ENCODE measurements at regions not wholly inside any gene's neighbourhood (a gene's known extent, or its start where the extent isn't known, plus 50 kb on each side); places are given as distances from the start of the nearest gene placed in this dataset.
"Not testable (repeated sequence)": the region's sequence is repeated elsewhere in the genome, so short reads cannot be mapped to it uniquely, and the experiment has no call there.

- DNase-seq, result no peak
These were observed 86.2 kb upstream of the FOXN2 start for GRCh38 chr2:48228345-48228684.

GRCh38 chr2:48229063-48229462, 85.4 kb upstream of the FOXN2 start:
- DNase-seq, result no peak

GRCh38 chr2:48230834-48231233, 83.6 kb upstream of the FOXN2 start:
- DNase-seq, result no peak

GRCh38 chr2:48232351-48232750, 82.1 kb upstream of the FOXN2 start:
- no peak for DNase-seq

- no peak for DNase-seq
These were observed 81.5 kb upstream of the FOXN2 start for GRCh38 chr2:48233005-48233404.

GRCh38 chr2:48233824-48234223, 80.7 kb upstream of the FOXN2 start:
- not testable (repeated sequence) for DNase-seq

GRCh38 chr2:48235076-48235475, 79.4 kb upstream of the FOXN2 start:
- no peak for DNase-seq

GRCh38 chr2:48238381-48238780, 76.1 kb upstream of the FOXN2 start:
- DNase-seq, result no peak

- DNase-seq, result no peak
These were observed 73.6 kb upstream of the FOXN2 start for GRCh38 chr2:48240912-48241311.

GRCh38 chr2:48247206-48247605, 67.3 kb upstream of the FOXN2 start:
- no peak for DNase-seq

GRCh38 chr2:48248251-48248933, 66.1 kb upstream of the FOXN2 start:
- no peak for DNase-seq

- DNase-seq, result no peak
These were observed 65.5 kb upstream of the FOXN2 start for GRCh38 chr2:48249025-48249424.

GRCh38 chr2:48249631-48250473, 64.6 kb upstream of the FOXN2 start:
- DNase-seq, result no peak

GRCh38 chr2:48250474-48250844, 64.0 kb upstream of the FOXN2 start:
- DNase-seq, result no peak

- no peak for DNase-seq
These were observed 63.5 kb upstream of the FOXN2 start for GRCh38 chr2:48250943-48251342.

- no peak for DNase-seq
These were observed 62.9 kb upstream of the FOXN2 start for GRCh38 chr2:48251437-48252148.

GRCh38 chr2:48253301-48253700, 61.2 kb upstream of the FOXN2 start:
- DNase-seq, result no peak

GRCh38 chr2:48254839-48255238, 59.6 kb upstream of the FOXN2 start:
- DNase-seq, result no peak

GRCh38 chr2:48257456-48257855, 57.0 kb upstream of the FOXN2 start:
- DNase-seq, result no peak

GRCh38 chr2:48258481-48259149, 55.9 kb upstream of the FOXN2 start:
- DNase-seq, result no peak

- no peak for DNase-seq
These were observed 54.7 kb upstream of the FOXN2 start for GRCh38 chr2:48259811-48260210.

- no peak for DNase-seq
These were observed 49.9 kb upstream of the FOXN2 start for GRCh38 chr2:48264627-48265026.
